Fibroblast of skin of scalp (primary cell): ENCODE measurements at regions not wholly inside any gene's neighbourhood (a gene's known extent, or its start where the extent isn't known, plus 50 kb on each side); places are given as distances from the start of the nearest gene placed in this dataset.
"Not testable (repeated sequence)": the region's sequence is repeated elsewhere in the genome, so short reads cannot be mapped to it uniquely, and the experiment has no call there.

Source experiments
- DNase-seq: peaks from one replicate; pipeline ENCODE4 v3.0.0-alpha.2; 2013

DNA sequence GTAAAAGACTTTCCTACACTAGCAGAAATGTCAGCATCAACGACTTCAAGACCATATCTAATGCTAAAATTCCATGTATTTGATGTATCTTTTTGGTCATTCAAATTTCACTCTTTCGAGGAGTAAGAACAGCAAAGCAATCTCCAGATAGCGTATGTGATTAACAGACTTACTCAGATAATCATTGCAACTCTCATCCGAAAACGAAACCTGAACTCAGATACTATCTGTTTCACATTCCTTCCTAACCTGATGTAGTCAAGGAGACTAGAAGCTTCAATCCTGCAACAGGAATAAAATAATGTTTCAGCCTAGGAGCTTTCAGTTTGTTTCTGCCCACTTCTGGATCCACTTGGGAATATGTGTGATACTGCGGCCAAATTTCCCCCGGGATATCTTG, 286.3 kb downstream of the NUAK1 start:
- DNase-seq = no peak

DNA sequence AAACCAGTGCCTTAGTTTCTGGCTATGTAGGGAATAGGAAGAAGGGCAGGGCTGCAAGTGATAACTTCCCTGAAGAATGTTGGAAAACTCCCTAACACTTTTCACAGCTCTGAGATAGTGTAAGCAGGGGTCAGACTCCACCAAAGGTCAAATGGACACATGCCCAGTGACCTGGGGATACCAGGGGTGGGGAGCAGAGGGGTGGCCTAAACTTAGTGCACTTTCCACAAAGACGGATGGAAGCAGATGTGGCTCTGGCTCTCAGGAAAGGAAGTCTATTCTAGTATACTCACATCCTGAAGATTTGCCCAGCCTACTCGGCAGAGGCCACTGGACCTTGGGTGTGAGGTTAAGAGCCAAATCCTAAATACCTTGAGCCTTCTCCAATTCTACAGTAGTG, 285.8 kb downstream of the NUAK1 start:
- no peak for DNase-seq

GRCh38 chr12:105854071-105854470, 284.7 kb downstream of the NUAK1 start:
- no peak for DNase-seq

DNA sequence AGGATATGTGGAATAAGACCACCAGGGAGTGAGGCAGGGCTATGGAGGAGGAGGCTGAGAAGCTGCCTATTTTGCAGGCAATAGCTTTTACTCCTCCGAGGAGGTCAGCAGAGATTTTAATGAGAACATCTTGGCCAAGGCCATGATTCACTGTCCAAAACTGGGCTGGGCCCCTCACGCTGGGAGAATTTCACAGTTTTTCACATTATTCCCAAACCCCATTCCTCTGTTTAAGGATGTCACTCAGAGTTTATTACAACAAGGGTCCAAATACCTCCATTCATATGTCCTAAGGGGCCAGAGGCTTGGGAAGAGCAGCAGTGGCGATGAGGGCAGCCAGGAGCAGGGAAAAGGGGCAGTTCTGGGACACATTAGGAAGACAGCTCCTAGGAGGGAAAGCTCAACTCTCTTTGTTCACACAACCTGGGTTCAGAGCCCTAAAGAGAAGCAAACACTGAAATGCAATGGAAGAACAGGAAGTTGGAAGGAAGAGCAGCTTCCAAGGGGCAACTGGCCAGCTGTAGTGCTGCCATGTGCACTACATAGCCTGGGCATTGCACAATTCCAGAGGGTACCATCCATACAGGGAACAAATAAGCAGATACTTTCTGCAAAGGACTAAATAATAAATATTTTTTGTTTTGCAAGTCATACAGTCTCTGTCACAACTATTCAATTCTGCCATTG, 283.2 kb downstream of the NUAK1 start:
- DNase-seq = no peak

DNA sequence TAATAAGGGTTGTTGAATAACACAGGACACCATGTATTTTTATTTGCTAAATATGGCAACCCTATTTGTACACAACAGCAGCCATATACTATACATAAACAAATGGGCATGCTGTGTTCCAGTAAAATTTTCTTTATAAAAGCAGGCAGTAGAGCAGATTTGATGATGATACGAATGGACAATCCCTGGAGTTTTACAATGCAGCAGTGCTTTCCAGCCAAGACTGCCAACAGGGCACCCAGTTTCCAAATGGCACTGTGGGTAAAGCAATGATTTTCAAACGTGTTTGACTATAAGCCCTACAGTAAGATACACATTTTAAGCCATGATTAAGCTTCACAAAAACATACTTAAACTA, 282.7 kb downstream of the NUAK1 start:
- DNase-seq = no peak

GRCh38 chr12:105858981-105859710, 279.6 kb downstream of the NUAK1 start:
- DNase-seq = peak; percentile 12

GRCh38 chr12:105860561-105861207, 278.1 kb downstream of the NUAK1 start:
- no peak for DNase-seq

DNA sequence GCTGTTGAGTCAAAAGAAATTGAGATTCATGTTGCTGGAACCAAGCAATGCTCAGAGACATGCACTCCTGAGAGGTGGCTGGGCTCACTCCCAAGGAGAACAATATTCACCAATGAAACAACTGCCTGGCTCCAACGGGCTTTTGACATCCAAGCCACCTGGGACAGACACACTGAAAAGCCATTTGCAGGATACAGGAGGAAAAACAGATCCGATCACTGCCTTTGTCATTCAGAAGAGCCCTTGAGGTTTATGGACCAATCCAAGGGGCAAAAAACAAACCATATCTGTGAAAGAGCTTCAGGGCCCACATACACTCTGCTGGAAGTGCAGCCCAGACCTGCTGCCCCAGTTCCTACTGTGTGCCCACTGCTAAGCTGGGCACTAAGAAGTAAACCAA, 277.5 kb downstream of the NUAK1 start:
- no peak for DNase-seq

DNA sequence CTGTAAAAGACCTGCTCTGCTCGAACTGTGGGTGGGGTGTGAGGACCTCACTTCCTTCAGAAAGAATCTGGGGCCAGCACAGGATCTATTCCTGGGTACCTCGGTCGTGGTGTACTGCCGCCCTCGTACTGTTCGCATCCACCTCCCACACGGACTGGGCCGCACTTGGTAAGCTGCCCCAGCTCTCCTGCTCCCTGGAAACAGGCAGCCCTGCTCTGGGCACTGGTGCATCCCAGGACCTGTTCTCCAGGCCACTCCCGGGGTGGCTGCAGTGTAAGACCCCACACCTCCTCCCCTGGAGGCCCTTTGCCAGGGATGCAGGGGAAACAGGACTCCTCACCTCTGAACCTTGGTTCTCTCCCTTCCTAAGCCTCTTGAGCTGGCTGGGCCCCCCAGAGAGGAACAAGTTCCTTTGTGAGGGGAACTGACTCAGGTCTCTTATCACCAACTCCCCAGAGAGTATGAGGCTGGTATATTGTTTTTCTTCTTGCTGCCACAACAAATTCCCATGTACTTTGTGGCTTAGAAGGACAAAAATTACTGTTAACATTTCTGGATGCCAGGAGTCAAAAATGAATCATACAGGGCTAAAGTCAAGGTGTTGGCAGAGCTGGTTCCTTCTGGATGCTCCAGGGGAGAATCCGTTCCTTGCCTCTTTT, 276.5 kb downstream of the NUAK1 start:
- DNase-seq = peak; percentile 24

GRCh38 chr12:105864316-105864715, 274.4 kb downstream of the NUAK1 start:
- DNase-seq = no peak

DNA sequence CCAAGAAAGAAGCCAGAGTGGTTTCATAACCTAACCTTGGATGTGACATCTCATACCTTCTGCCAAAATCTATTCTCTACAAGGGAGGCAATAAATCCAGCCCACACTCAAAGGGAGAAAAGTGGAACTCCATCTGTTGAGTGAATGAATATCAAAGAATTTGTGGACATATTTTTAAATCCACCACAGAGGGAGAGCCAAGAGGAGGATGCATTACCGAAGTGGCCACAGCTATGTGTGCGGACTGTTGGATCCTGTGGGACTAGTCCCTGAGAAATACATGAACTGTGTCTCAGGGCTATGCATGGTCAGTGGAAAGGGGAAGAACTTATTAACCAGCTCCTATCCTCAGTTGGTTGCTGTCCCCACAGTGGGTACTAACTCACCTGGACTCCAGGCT, 273.9 kb downstream of the NUAK1 start:
- DNase-seq = no peak

DNA sequence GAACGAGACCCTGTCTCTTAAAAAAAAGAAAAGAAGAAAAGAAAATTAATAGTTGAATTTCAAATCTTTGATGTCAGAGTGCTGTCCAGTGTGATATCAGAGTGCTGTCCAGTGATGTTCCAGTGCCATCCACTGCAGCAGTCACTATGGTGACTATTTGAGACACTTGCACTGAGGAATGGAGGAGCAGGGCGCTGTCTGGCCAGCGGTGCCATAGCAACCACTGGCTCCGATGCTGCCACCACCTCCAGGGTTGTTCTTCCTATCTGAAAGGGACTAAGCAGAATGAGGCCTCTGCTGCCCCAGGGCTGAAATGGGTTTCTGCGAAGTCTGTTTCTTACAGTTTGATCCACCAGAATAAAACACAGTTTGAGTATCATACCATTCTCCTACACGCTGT, 272.9 kb downstream of the NUAK1 start:
- DNase-seq = no peak

- DNase-seq = no peak
Observed at GRCh38 chr12:105874121-105874520, 264.6 kb downstream of the NUAK1 start.

- no peak for DNase-seq
Observed at GRCh38 chr12:105876396-105876927, 262.3 kb downstream of the NUAK1 start.

- no peak for DNase-seq
Observed at GRCh38 chr12:105878964-105879363, 259.8 kb downstream of the NUAK1 start.

DNA sequence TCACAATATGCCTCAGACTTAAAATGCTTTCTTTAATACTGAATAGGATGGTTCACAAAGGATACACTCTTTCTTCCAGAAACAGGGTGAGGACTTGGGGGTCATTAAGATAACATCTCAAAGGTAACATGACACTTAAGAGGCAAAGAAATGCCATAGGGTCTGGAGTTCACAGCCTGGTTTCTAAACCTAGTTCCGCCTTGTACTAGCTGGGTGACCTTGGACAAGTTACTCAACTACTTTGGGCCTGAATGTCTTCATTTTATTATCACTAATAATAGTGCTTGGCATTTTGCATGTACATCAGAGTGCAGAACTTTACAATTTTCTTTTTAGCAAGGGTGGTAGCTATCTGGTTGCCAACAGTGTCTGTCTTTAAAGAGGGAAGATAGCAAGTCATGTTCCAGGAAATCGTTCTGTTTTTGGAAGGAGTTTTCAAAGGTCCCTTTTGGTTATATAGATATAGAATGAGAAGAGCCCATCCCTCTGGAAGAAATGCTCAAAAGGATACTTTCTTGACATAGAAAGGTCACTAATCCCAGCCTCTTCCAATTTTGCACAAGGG, 257.8 kb downstream of the NUAK1 start:
- DNase-seq = no peak

GRCh38 chr12:105882404-105882803, 256.4 kb downstream of the NUAK1 start:
- DNase-seq = peak; percentile 44

- no peak for DNase-seq
Observed at GRCh38 chr12:105887131-105887530, 251.6 kb downstream of the NUAK1 start.

DNA sequence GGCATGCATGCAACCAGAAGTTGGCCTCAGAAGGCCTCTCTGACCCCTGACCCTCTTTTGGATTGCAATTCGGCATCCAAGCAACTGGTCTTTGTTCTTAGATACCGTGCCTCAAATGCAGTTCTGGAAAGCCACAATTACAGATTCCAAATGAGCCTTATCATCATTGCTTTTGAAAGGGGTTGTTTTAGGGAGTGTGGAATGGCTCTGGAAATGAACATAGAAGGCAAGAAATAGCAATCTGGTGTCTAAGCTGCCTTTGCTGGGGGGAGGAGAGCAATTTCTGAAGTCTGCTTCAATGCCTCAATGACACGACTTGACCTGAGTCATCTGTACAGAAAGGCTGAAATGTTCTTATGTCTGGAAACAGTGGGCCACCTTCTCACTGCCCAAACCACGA, 250.1 kb downstream of the NUAK1 start:
- peak; percentile 62 for DNase-seq

GRCh38 chr12:105892362-105892910, 246.3 kb downstream of the NUAK1 start:
- no peak for DNase-seq

DNA sequence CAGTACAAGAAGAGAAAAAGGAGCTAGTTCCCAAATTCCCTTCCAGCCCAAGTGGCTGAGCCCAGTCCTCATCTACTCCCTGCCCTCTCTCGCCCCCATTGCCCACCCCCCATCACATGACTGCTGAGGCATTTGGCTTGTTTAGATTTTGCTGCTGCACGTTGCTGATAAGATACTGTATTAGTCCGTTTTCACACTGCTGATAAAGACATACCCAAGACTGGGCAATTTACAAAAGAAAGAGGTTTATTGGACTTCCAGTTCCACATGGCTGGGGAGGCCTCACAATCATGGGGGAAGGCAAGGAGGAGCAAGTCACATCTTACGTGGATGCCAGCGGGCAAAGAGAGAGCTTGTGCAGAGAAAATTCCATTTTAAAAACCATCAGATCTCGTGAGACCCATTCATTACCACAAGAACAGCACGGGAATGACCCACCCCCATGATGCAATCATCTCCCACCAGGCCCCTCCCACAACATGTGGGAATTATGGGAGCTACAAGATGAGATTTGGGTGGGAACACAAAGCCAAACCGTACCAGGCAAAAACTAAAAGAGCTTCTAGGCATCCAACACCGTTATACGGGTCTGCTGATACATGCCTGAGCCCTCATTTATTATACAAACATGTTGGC, 243.4 kb downstream of the NUAK1 start:
- not testable (repeated sequence) for DNase-seq

DNA sequence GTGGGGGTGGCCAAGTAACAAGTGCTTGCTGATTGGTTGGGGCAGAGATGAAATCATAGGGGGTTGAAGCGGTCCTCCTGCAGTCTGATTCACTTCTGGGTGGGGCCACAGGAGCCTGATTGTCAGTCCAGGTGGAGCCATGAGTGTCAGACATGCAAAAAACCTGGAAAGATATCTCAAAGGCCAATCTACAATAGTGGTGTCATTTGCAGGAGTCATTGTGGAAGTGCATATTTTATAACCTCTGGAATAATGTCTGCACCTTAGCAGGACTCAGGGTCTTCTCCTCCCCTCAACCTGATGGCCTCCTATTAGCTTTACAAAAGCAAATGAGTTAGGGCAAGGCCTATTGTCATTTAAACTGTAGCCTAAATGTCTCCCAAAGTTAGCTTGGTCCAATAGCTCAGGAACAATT, 241.4 kb downstream of the NUAK1 start:
- no peak for DNase-seq
